Uterus (tissue), 3 donors: ENCODE measurements at regions not wholly inside any gene's neighbourhood (a gene's known extent, or its start where the extent isn't known, plus 50 kb on each side); places are given as distances from the start of the nearest gene placed in this dataset.

Experiments used
- DNase-seq, 2 donors: peaks; one replicate each; pipeline ENCODE4 v3.0.0-alpha.2; 2019 to 2020
- H3K27ac ChIP-seq, 2 donors: fragments of 200-600 bp; sonication (generic); 1 replicate in 1 of 2; 2 replicates in 1 of 2; pipeline ENCODE4 v1.5.1; 2016 to 2018
- H3K27me3 ChIP-seq, 2 donors: fragments of 200-600 bp; sonication (generic); one replicate each; pipeline ENCODE4 v1.5.1; 2018 to 2019; ENCODE audit warnings: control low read depth in 1 of 2
- H3K36me3 ChIP-seq, 2 donors: fragments of 200-600 bp; sonication (generic); one replicate each; pipeline ENCODE4 v1.5.1; 2019; ENCODE audit warnings: control low read depth in 1 of 2
- H3K4me1 ChIP-seq, 2 donors: fragments of 200-600 bp; sonication (generic); one replicate each; pipeline ENCODE4 v1.5.1; 2018 to 2019; ENCODE audit warnings: control low read depth in 1 of 2
- H3K4me3 ChIP-seq, 2 donors: fragments of 200-600 bp; sonication (generic); 1 replicate in 1 of 2; 2 replicates in 1 of 2; pipeline ENCODE4 v1.5.1; 2018 to 2019; ENCODE audit warnings: mild to moderate bottlenecking in 1 of 2
- H3K9me3 ChIP-seq, 2 donors: fragments of 200-600 bp; sonication (generic); one replicate each; pipeline ENCODE4 v1.5.1; 2019; ENCODE audit warnings: control low read depth in 1 of 2
- CTCF ChIP-seq, 4 experiments: fragments of 200-600 bp in 2 of 4; fragments of 450-650 bp in 2 of 4; sonication (generic) in 2 of 4; IDR thresholded peaks; one replicate each; pipeline ENCODE4 v1.5.1; 2016 to 2019; ENCODE audit warnings: antibody characterized with exemption in 4 of 4, mild to moderate bottlenecking in 2 of 4, moderate library complexity in 1 of 4
- POLR2A ChIP-seq, 2 donors: fragments of 450-650 bp; IDR thresholded peaks; one replicate each; pipeline ENCODE4 v1.6.1; 2016; ENCODE audit warnings: antibody characterized with exemption in 2 of 2, mild to moderate bottlenecking in 1 of 2, moderate library complexity in 1 of 2
- intact Hi-C: fragments of 100-400 bp; cut with DNase I; formaldehyde crosslinking; loops from one replicate; pipeline ENCODE4 v1.15.1; 2023; ENCODE audit warnings: low total_unique reads
- donor health status: DM: yes; HTN: yes; CAD: no.

- Histone ChIP-seq H3K9me3 (no peaks in the 10 kb centered on the region), H3K27ac (no peak overlapping the region), H3K27me3 (no peaks in the 10 kb centered on the region), H3K4me3 (no peak overlapping the region), H3K4me1 (no peaks in the 10 kb centered on the region), H3K36me3 (no peaks in the 10 kb centered on the region)
- TF ChIP-seq POLR2A (IDR thresholded peaks at IDR 0.05), result no peak
- TF ChIP-seq CTCF (IDR thresholded peaks at IDR 0.05), result no peak
- no peak for DNase-seq
- intact Hi-C loops, result no loop called here
Observed at GRCh38 chr12:126361804-126362203, 1296.6 kb downstream of the AACS start.

GRCh38 chr12:126362493-126362892 lies 1297.3 kb downstream of the AACS start:
- intact Hi-C loops, result no loop called here
- H3K27me3 ChIP-seq, result no peaks in the 10 kb centered on the region
- DNase-seq, result no peak

GRCh38 chr12:126362964-126363363 lies 1297.7 kb downstream of the AACS start:
- no peaks in the 10 kb centered on the region for H3K36me3 ChIP-seq
- no peaks in the 10 kb centered on the region for H3K9me3 ChIP-seq
- DNase-seq, result no peak
- no peak overlapping the region for H3K27ac ChIP-seq
- no peaks in the 10 kb centered on the region for H3K27me3 ChIP-seq
- H3K4me1 ChIP-seq, result no peaks in the 10 kb centered on the region
- no peak overlapping the region for H3K4me3 ChIP-seq
- intact Hi-C loops, result no loop called here
- no peak for TF ChIP-seq POLR2A (IDR thresholded peaks at IDR 0.05)
- TF ChIP-seq CTCF (IDR thresholded peaks at IDR 0.05), result no peak

More at GRCh38 chr12:126362493-126362892, 1297.3 kb downstream of the AACS start:
- no peak for TF ChIP-seq POLR2A (IDR thresholded peaks at IDR 0.05)
- no peaks in the 10 kb centered on the region for H3K4me1 ChIP-seq
- no peak overlapping the region for H3K4me3 ChIP-seq
- H3K27ac ChIP-seq, result no peak overlapping the region
- H3K36me3 ChIP-seq, result no peaks in the 10 kb centered on the region
- H3K9me3 ChIP-seq, result no peaks in the 10 kb centered on the region

GRCh38 chr12:126369487-126370463 lies 1304.5 kb downstream of the AACS start:
- TF ChIP-seq CTCF (IDR thresholded peaks at IDR 0.05) (no peak), POLR2A (IDR thresholded peaks at IDR 0.05) (no peak)
- H3K9me3 ChIP-seq, result no peaks in the 10 kb centered on the region
- H3K27me3 ChIP-seq, result no peaks in the 10 kb centered on the region
- no peak overlapping the region for H3K27ac ChIP-seq
- no peaks in the 10 kb centered on the region for H3K4me1 ChIP-seq
- no peaks in the 10 kb centered on the region for H3K36me3 ChIP-seq
- H3K4me3 ChIP-seq, result no peak overlapping the region
- no peak for DNase-seq
- intact Hi-C loops, result no loop called here

GRCh38 chr12:126383506-126383905 lies 1318.3 kb downstream of the AACS start:
- Histone ChIP-seq H3K4me1 (no peaks in the 10 kb centered on the region), H3K4me3 (no peak overlapping the region), H3K27ac (no peak overlapping the region), H3K9me3 (no peaks in the 10 kb centered on the region), H3K27me3 (no peaks in the 10 kb centered on the region), H3K36me3 (no peaks in the 10 kb centered on the region)
- DNase-seq, result no peak
- intact Hi-C loops, result no loop called here
- TF ChIP-seq CTCF (IDR thresholded peaks at IDR 0.05), result no peak
- no peak for TF ChIP-seq POLR2A (IDR thresholded peaks at IDR 0.05)
